ENCODE measurements at regions not wholly inside any gene's neighbourhood (a gene's known extent, or its start where the extent isn't known, plus 50 kb on each side); places are given as distances from the start of the nearest gene placed in this dataset.

DNA sequence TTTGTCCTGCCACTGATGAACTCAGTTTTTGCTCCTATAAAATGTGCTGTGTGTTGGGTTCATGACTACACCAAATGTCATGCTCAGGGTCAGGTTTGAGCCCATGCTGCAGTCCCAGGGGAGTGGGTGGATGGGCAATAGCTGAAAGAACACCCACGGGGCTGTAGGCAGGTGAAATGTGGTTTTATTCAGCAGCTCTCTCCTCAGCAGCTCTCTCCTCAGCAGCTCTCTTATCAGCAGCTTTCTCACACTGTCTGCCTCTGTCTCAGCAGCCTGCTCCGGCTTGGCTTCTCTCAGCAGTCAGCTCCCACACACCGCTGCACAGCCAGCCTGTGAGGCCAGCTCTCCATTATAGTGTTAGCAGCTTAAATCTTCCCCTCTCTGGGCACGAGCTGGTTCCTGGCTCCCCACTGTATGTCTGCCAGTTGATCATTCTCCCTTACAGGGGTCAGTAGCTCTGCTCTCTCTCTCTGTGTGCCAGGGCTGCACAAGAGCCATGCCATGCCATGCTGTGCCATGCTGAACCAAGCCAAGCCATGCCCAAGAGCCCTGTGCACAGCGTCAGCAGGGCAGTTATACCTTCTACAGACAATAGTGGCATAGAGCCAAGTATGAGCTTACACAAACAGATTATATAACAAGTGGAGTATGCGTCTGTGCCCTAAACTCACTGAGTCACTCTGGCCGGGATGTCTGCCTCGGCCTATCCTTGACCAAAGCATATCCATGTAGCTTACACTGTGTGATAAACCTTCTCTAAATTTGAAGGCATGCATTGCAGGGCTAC lies 303.3 kb upstream of the TMPO start:
- Histone ChIP-seq H2AFZ (ENCODE audit: low read length) (no peak overlapping the region), H3K36me3 (ENCODE audit: insufficient read depth, low read length) (no peaks in the 10 kb centered on the region), H3K9me3 (ENCODE audit: low read length) (no peaks in the 10 kb centered on the region), H3K27ac (ENCODE audit: low read depth, low read length, poor library complexity, severe bottlenecking) (no peak overlapping the region), H3K4me3 (ENCODE audit: low read depth, low read length, poor library complexity, severe bottlenecking) (no peak overlapping the region), H3K79me2 (ENCODE audit: insufficient read depth, low read depth, low read length) (no peaks in the 10 kb centered on the region), H3K4me1 (ENCODE audit: insufficient read depth, low read length, poor library complexity, severe bottlenecking) (peaks cover 10% of the 10 kb centered on the region), H3K9me2 (ENCODE audit: insufficient read depth, low read length) (no peaks in the 10 kb centered on the region), H4K20me1 (ENCODE audit: insufficient read depth, low read length) (no peaks in the 10 kb centered on the region), H3K4me2 (ENCODE audit: low read length) (no peak overlapping the region)
- ChIA-PET CTCF (ENCODE audit: unreplicated experiment) (no interaction called here), POLR2A (interaction anchor here (0.5 to 1.7 kb wide), 11 partner anchors 10 to 355 kb away, joined by 3 to 5 read pairs (median 3); no protein-coding TSS in a partner anchor)
- BruUV-seq (replicated peaks): no TSS peak
- DNase-seq (ENCODE audit: low spot score): peak; percentile 18
- no peak for TF ChIP-seq EZH2phosphoT487 (IDR thresholded peaks at IDR 0.05; ENCODE audit: borderline replicate concordance, low read depth, low read length)
- TF ChIP-seq, protein P1, sequence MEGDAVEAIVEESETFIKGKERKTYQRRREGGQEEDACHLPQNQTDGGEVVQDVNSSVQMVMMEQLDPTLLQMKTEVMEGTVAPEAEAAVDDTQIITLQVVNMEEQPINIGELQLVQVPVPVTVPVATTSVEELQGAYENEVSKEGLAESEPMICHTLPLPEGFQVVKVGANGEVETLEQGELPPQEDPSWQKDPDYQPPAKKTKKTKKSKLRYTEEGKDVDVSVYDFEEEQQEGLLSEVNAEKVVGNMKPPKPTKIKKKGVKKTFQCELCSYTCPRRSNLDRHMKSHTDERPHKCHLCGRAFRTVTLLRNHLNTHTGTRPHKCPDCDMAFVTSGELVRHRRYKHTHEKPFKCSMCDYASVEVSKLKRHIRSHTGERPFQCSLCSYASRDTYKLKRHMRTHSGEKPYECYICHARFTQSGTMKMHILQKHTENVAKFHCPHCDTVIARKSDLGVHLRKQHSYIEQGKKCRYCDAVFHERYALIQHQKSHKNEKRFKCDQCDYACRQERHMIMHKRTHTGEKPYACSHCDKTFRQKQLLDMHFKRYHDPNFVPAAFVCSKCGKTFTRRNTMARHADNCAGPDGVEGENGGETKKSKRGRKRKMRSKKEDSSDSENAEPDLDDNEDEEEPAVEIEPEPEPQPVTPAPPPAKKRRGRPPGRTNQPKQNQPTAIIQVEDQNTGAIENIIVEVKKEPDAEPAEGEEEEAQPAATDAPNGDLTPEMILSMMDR (conservative IDR thresholded peaks at IDR 0.05; ENCODE audit: low read length): no peak
- intact Hi-C loops (cut with micrococcal nuclease; ENCODE audit: unreplicated experiment): no loop called here

DNA sequence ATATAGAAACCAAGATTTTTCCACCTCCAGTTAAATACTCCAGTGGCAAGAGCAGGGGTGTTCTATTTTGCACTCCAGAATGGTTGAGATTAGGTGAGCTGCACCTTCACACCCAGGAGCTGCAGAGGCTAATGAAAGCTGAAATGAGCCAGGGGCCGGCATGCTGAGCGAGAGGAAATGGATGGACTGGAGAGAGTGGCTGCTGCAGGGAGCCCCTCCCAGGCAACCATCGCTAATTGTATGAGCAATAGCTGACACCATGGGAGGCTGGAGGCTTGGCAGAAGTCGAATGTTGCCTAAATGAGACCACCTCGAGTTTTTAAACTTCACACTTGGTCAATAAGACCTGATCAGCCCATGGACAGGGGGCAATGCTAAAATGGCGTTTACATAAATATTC lies 301.8 kb upstream of the TMPO start:
- Histone ChIP-seq H3K27ac (ENCODE audit: low read depth, low read length, poor library complexity, severe bottlenecking) (no peak overlapping the region), H3K9me2 (ENCODE audit: insufficient read depth, low read length) (no peaks in the 10 kb centered on the region), H3K4me2 (ENCODE audit: low read length) (no peak overlapping the region), H3K4me3 (ENCODE audit: low read depth, low read length, poor library complexity, severe bottlenecking) (no peak overlapping the region), H4K20me1 (ENCODE audit: insufficient read depth, low read length) (no peaks in the 10 kb centered on the region), H3K79me2 (ENCODE audit: insufficient read depth, low read depth, low read length) (no peaks in the 10 kb centered on the region), H3K36me3 (ENCODE audit: insufficient read depth, low read length) (no peaks in the 10 kb centered on the region), H2AFZ (ENCODE audit: low read length) (no peak overlapping the region), H3K9me3 (ENCODE audit: low read length) (no peaks in the 10 kb centered on the region), H3K4me1 (ENCODE audit: insufficient read depth, low read length, poor library complexity, severe bottlenecking) (peaks cover 10% of the 10 kb centered on the region)
- CTCF ChIA-PET (ENCODE audit: unreplicated experiment): no interaction called here
- intact Hi-C loops (cut with micrococcal nuclease; ENCODE audit: unreplicated experiment): no loop called here
- POLR2A ChIA-PET: interaction anchor here (0.6 to 1.4 kb wide), 4 partner anchors 28 to 1925 kb away, joined by 3 to 5 read pairs (median 4); no protein-coding TSS in a partner anchor
- no TSS peak for BruUV-seq (replicated peaks)
- no peak for TF ChIP-seq EZH2phosphoT487 (IDR thresholded peaks at IDR 0.05; ENCODE audit: borderline replicate concordance, low read depth, low read length)
- TF ChIP-seq, protein P1 (conservative IDR thresholded peaks at IDR 0.05; ENCODE audit: low read length): no peak
- DNase-seq (ENCODE audit: low spot score): no peak

DNA sequence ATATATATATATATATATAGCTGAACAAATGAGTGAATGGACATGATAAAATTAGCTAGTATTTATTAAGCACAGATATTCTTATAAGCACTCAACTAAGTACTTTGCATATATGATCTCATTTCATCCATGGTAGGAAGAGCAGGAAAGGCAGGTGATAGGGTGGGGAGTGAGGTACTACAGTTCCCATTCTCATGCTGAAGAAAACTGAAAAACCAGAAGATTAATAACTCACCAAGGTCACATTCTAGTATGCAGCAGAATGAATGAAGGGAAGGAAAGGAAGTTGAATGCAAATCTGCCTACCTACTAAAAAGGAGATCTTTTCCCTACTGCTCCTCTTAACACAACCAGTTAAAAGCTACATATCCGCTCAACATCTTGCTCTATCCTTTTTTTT lies 298.1 kb upstream of the TMPO start:
- Histone ChIP-seq H3K4me2 (ENCODE audit: low read length) (no peak overlapping the region), H3K36me3 (ENCODE audit: insufficient read depth, low read length) (no peaks in the 10 kb centered on the region), H3K4me3 (ENCODE audit: low read depth, low read length, poor library complexity, severe bottlenecking) (no peak overlapping the region), H2AFZ (ENCODE audit: low read length) (no peak overlapping the region), H3K9me3 (ENCODE audit: low read length) (no peaks in the 10 kb centered on the region), H4K20me1 (ENCODE audit: insufficient read depth, low read length) (no peaks in the 10 kb centered on the region), H3K4me1 (ENCODE audit: insufficient read depth, low read length, poor library complexity, severe bottlenecking) (peaks cover 1% of the 10 kb centered on the region), H3K27ac (ENCODE audit: low read depth, low read length, poor library complexity, severe bottlenecking) (no peak overlapping the region), H3K79me2 (ENCODE audit: insufficient read depth, low read depth, low read length) (no peaks in the 10 kb centered on the region), H3K9me2 (ENCODE audit: insufficient read depth, low read length) (no peaks in the 10 kb centered on the region)
- DNase-seq (ENCODE audit: low spot score): no peak
- BruUV-seq (replicated peaks): no TSS peak
- ChIA-PET CTCF (ENCODE audit: unreplicated experiment) (interaction anchor here (0.5 kb wide), 1 partner anchor 115 kb away, joined by 3 read pairs; no protein-coding TSS in a partner anchor), POLR2A (interaction anchor here (0.6 to 1.2 kb wide), 5 partner anchors 10 to 1263 kb away, joined by 3 to 5 read pairs (median 4); no protein-coding TSS in a partner anchor)
- TF ChIP-seq, protein P1 (conservative IDR thresholded peaks at IDR 0.05; ENCODE audit: low read length): no peak
- no peak for TF ChIP-seq EZH2phosphoT487 (IDR thresholded peaks at IDR 0.05; ENCODE audit: borderline replicate concordance, low read depth, low read length)
- intact Hi-C loops (cut with micrococcal nuclease; ENCODE audit: unreplicated experiment): no loop called here
